ENCODE measurements at regions not wholly inside any gene's neighbourhood (a gene's known extent, or its start where the extent isn't known, plus 50 kb on each side); places are given as distances from the start of the nearest gene placed in this dataset.

- no peak for TF ChIP-seq CTCF (IDR thresholded peaks at IDR 0.05)
- no peak for TF ChIP-seq EP300 (IDR thresholded peaks at IDR 0.05)
These were observed 57.9 kb upstream of the GLI2 start for GRCh38 chr2:120677696-120678247.
